ENCODE measurements at regions not wholly inside any gene's neighbourhood (a gene's known extent, or its start where the extent isn't known, plus 50 kb on each side); places are given as distances from the start of the nearest gene placed in this dataset.
"Not testable (repeated sequence)": the region's sequence is repeated elsewhere in the genome, so short reads cannot be mapped to it uniquely, and the experiment has no call there.

- H3K27me3 Mint-ChIP-seq (ENCODE audit: insufficient read depth, unreplicated experiment): peaks cover 74% of the 10 kb centered on the region
- H3K27ac Mint-ChIP-seq (ENCODE audit: low read depth, unreplicated experiment); H3K36me3 Mint-ChIP-seq (ENCODE audit: insufficient read depth, unreplicated experiment); intact Hi-C loops (cut with micrococcal nuclease); POLR2A ChIA-PET; DNase-seq (ENCODE audit: unreplicated experiment); H3K4me1 Mint-ChIP-seq (ENCODE audit: insufficient read depth, unreplicated experiment); BruUV-seq (replicated peaks); H3K9me3 Mint-ChIP-seq (ENCODE audit: unreplicated experiment); H3K4me3 Mint-ChIP-seq (ENCODE audit: unreplicated experiment); CTCF ChIA-PET: not testable (repeated sequence)
These were observed 84.7 kb upstream of the NOX4 start for GRCh38 chr11:89575846-89576245.

GRCh38 chr11:89577428-89577827 is 86.3 kb upstream of the NOX4 start:
- peaks cover 86% of the 10 kb centered on the region for H3K27me3 Mint-ChIP-seq (ENCODE audit: insufficient read depth, unreplicated experiment)
- intact Hi-C loops (cut with micrococcal nuclease); H3K9me3 Mint-ChIP-seq (ENCODE audit: unreplicated experiment); H3K36me3 Mint-ChIP-seq (ENCODE audit: insufficient read depth, unreplicated experiment); H3K4me3 Mint-ChIP-seq (ENCODE audit: unreplicated experiment); H3K27ac Mint-ChIP-seq (ENCODE audit: low read depth, unreplicated experiment); BruUV-seq (replicated peaks); POLR2A ChIA-PET; CTCF ChIA-PET; DNase-seq (ENCODE audit: unreplicated experiment); H3K4me1 Mint-ChIP-seq (ENCODE audit: insufficient read depth, unreplicated experiment): not testable (repeated sequence)

- Mint-ChIP-seq H3K27ac (ENCODE audit: low read depth, unreplicated experiment) (no peak overlapping the region), H3K36me3 (ENCODE audit: insufficient read depth, unreplicated experiment) (no peaks in the 10 kb centered on the region), H3K4me3 (ENCODE audit: unreplicated experiment) (no peak overlapping the region), H3K4me1 (ENCODE audit: insufficient read depth, unreplicated experiment) (no peaks in the 10 kb centered on the region), H3K9me3 (ENCODE audit: unreplicated experiment) (no peaks in the 10 kb centered on the region), H3K27me3 (ENCODE audit: insufficient read depth, unreplicated experiment) (peaks cover 68% of the 10 kb centered on the region)
- intact Hi-C loops (cut with micrococcal nuclease): no loop called here
- BruUV-seq (replicated peaks): no TSS peak
- ChIA-PET CTCF (no interaction called here), POLR2A (no interaction called here)
- no peak for TF ChIP-seq CTCF (IDR thresholded peaks at IDR 0.05; ENCODE audit: unreplicated experiment)
- DNase-seq (ENCODE audit: unreplicated experiment): no peak
These were observed 92.4 kb upstream of the NOX4 start for GRCh38 chr11:89583580-89583979.

GRCh38 chr11:89585046-89585445 is 93.9 kb upstream of the NOX4 start:
- BruUV-seq (replicated peaks); intact Hi-C loops (cut with micrococcal nuclease); H3K4me1 Mint-ChIP-seq (ENCODE audit: insufficient read depth, unreplicated experiment); H3K9me3 Mint-ChIP-seq (ENCODE audit: unreplicated experiment); H3K36me3 Mint-ChIP-seq (ENCODE audit: insufficient read depth, unreplicated experiment); H3K27ac Mint-ChIP-seq (ENCODE audit: low read depth, unreplicated experiment); CTCF ChIA-PET; DNase-seq (ENCODE audit: unreplicated experiment); POLR2A ChIA-PET; H3K4me3 Mint-ChIP-seq (ENCODE audit: unreplicated experiment): not testable (repeated sequence)
- peaks cover 64% of the 10 kb centered on the region for H3K27me3 Mint-ChIP-seq (ENCODE audit: insufficient read depth, unreplicated experiment)

- not testable (repeated sequence) for BruUV-seq (replicated peaks); H3K4me1 Mint-ChIP-seq (ENCODE audit: insufficient read depth, unreplicated experiment)
These were observed 94.3 kb upstream of the NOX4 start for GRCh38 chr11:89585471-89585870.

GRCh38 chr11:89589413-89589812 is 98.2 kb upstream of the NOX4 start:
- DNase-seq (ENCODE audit: unreplicated experiment); intact Hi-C loops (cut with micrococcal nuclease); H3K27ac Mint-ChIP-seq (ENCODE audit: low read depth, unreplicated experiment); CTCF ChIA-PET; POLR2A ChIA-PET; H3K4me3 Mint-ChIP-seq (ENCODE audit: unreplicated experiment); H3K9me3 Mint-ChIP-seq (ENCODE audit: unreplicated experiment); H3K4me1 Mint-ChIP-seq (ENCODE audit: insufficient read depth, unreplicated experiment); BruUV-seq (replicated peaks); H3K36me3 Mint-ChIP-seq (ENCODE audit: insufficient read depth, unreplicated experiment): not testable (repeated sequence)
- H3K27me3 Mint-ChIP-seq (ENCODE audit: insufficient read depth, unreplicated experiment): peaks cover 71% of the 10 kb centered on the region

More at GRCh38 chr11:89585471-89585870, 94.3 kb upstream of the NOX4 start:
- H3K27ac Mint-ChIP-seq (ENCODE audit: low read depth, unreplicated experiment); intact Hi-C loops (cut with micrococcal nuclease); CTCF ChIA-PET; H3K9me3 Mint-ChIP-seq (ENCODE audit: unreplicated experiment); H3K36me3 Mint-ChIP-seq (ENCODE audit: insufficient read depth, unreplicated experiment); DNase-seq (ENCODE audit: unreplicated experiment); H3K4me3 Mint-ChIP-seq (ENCODE audit: unreplicated experiment); POLR2A ChIA-PET: not testable (repeated sequence)
- peaks cover 61% of the 10 kb centered on the region for H3K27me3 Mint-ChIP-seq (ENCODE audit: insufficient read depth, unreplicated experiment)

GRCh38 chr11:89590008-89590632 is 98.9 kb upstream of the NOX4 start:
- BruUV-seq (replicated peaks); H3K27ac Mint-ChIP-seq (ENCODE audit: low read depth, unreplicated experiment); H3K36me3 Mint-ChIP-seq (ENCODE audit: insufficient read depth, unreplicated experiment); POLR2A ChIA-PET; H3K4me3 Mint-ChIP-seq (ENCODE audit: unreplicated experiment); H3K9me3 Mint-ChIP-seq (ENCODE audit: unreplicated experiment); H3K4me1 Mint-ChIP-seq (ENCODE audit: insufficient read depth, unreplicated experiment); CTCF ChIA-PET; intact Hi-C loops (cut with micrococcal nuclease); DNase-seq (ENCODE audit: unreplicated experiment): not testable (repeated sequence)
- peaks cover 71% of the 10 kb centered on the region for H3K27me3 Mint-ChIP-seq (ENCODE audit: insufficient read depth, unreplicated experiment)

- H3K4me3 Mint-ChIP-seq (ENCODE audit: unreplicated experiment); DNase-seq (ENCODE audit: unreplicated experiment); H3K4me1 Mint-ChIP-seq (ENCODE audit: insufficient read depth, unreplicated experiment); H3K27ac Mint-ChIP-seq (ENCODE audit: low read depth, unreplicated experiment); BruUV-seq (replicated peaks); H3K36me3 Mint-ChIP-seq (ENCODE audit: insufficient read depth, unreplicated experiment); H3K9me3 Mint-ChIP-seq (ENCODE audit: unreplicated experiment); CTCF ChIA-PET; intact Hi-C loops (cut with micrococcal nuclease); POLR2A ChIA-PET: not testable (repeated sequence)
- H3K27me3 Mint-ChIP-seq (ENCODE audit: insufficient read depth, unreplicated experiment): peaks cover 21% of the 10 kb centered on the region
These were observed 108.8 kb upstream of the TRIM77 start for GRCh38 chr11:89601263-89601662.
